Choroid plexus epithelial cell (primary cell): ENCODE measurements at regions not wholly inside any gene's neighbourhood (a gene's known extent, or its start where the extent isn't known, plus 50 kb on each side); places are given as distances from the start of the nearest gene placed in this dataset.

Experiments used
- DNase-seq: peaks from one replicate; pipeline ENCODE4 v3.0.0-alpha.2; 2010; ENCODE audit warnings: low read depth
- H3K4me3 ChIP-seq: 2 replicates; pipeline ENCODE4 v1.5.1; 2011; ENCODE audit warnings: low read depth, mild to moderate bottlenecking, control low read depth, low read length, moderate library complexity
- CTCF ChIP-seq: conservative IDR thresholded peaks from 2 replicates; pipeline ENCODE4 v1.5.1; 2011; ENCODE audit warnings: low read depth, mild to moderate bottlenecking, control low read depth, inconsistent platforms, low read length, moderate library complexity

- no peak overlapping the region for H3K4me3 ChIP-seq
- no peak for DNase-seq
- TF ChIP-seq CTCF, result no peak
Observed at GRCh38 chr7:26567266-26567665, 275.6 kb downstream of the SNX10 start.

GRCh38 chr7:26574476-26574875, 282.8 kb downstream of the SNX10 start:
- H3K4me3 ChIP-seq, result no peak overlapping the region
- no peak for TF ChIP-seq CTCF
- DNase-seq, result no peak

GRCh38 chr7:26580064-26580591, 284.3 kb downstream of the SKAP2 start:
- DNase-seq, result no peak
- TF ChIP-seq CTCF, result no peak

GRCh38 chr7:26580711-26581110, 283.7 kb downstream of the SKAP2 start:
- no peak for TF ChIP-seq CTCF
- DNase-seq, result no peak
- no peak overlapping the region for H3K4me3 ChIP-seq

More at GRCh38 chr7:26580064-26580591, 284.3 kb downstream of the SKAP2 start:
- no peak overlapping the region for H3K4me3 ChIP-seq

- no peak overlapping the region for H3K4me3 ChIP-seq
- no peak for TF ChIP-seq CTCF
- no peak for DNase-seq
Observed at GRCh38 chr7:26583094-26583648, 281.2 kb downstream of the SKAP2 start.

GRCh38 chr7:26584326-26584725, 280.1 kb downstream of the SKAP2 start:
- H3K4me3 ChIP-seq, result no peak overlapping the region
- DNase-seq, result no peak
- TF ChIP-seq CTCF, result no peak

GRCh38 chr7:26584987-26585665, 279.3 kb downstream of the SKAP2 start:
- no peak for DNase-seq
- no peak overlapping the region for H3K4me3 ChIP-seq
- TF ChIP-seq CTCF, result no peak
